Fibroblast of pulmonary artery (primary cell): ENCODE measurements at regions not wholly inside any gene's neighbourhood (a gene's known extent, or its start where the extent isn't known, plus 50 kb on each side); places are given as distances from the start of the nearest gene placed in this dataset.

Experiments used
- DNase-seq: peaks from one replicate; pipeline ENCODE4 v3.0.0-alpha.2; 2010; ENCODE audit warnings: low read depth
- H3K4me3 ChIP-seq: replicated peaks from 2 replicates; pipeline ENCODE4 v1.5.1; 2011; ENCODE audit warnings: low read depth, mild to moderate bottlenecking, control low read depth, low read length, moderate library complexity
- CTCF ChIP-seq: IDR thresholded peaks from 2 replicates; pipeline ENCODE4 v1.5.1; 2011; ENCODE audit warnings: mild to moderate bottlenecking, control low read depth, low read length, inconsistent platforms; ENCODE audit errors: missing control alignments

- no peak for DNase-seq
- TF ChIP-seq CTCF = no peak
- no peak overlapping the region for H3K4me3 ChIP-seq
These were observed 85.8 kb upstream of the DYRK2 start for GRCh38 chr12:67562513-67563287.

- no peak for TF ChIP-seq CTCF
- H3K4me3 ChIP-seq = no peak overlapping the region
- DNase-seq = no peak
These were observed 80.5 kb upstream of the DYRK2 start for GRCh38 chr12:67568055-67568454.

GRCh38 chr12:67572492-67572891 is 76.1 kb upstream of the DYRK2 start:
- no peak overlapping the region for H3K4me3 ChIP-seq
- no peak for TF ChIP-seq CTCF
- no peak for DNase-seq

- no peak overlapping the region for H3K4me3 ChIP-seq
- no peak for DNase-seq
- no peak for TF ChIP-seq CTCF
These were observed 75.0 kb upstream of the DYRK2 start for GRCh38 chr12:67573566-67573965.

GRCh38 chr12:67578976-67579661 is 69.4 kb upstream of the DYRK2 start:
- no peak for DNase-seq
- no peak for TF ChIP-seq CTCF
- H3K4me3 ChIP-seq = no peak overlapping the region

GRCh38 chr12:67579662-67580003 is 68.9 kb upstream of the DYRK2 start:
- no peak overlapping the region for H3K4me3 ChIP-seq
- no peak for DNase-seq
- TF ChIP-seq CTCF = no peak

GRCh38 chr12:67582238-67582834 is 66.2 kb upstream of the DYRK2 start:
- TF ChIP-seq CTCF = no peak
- no peak overlapping the region for H3K4me3 ChIP-seq
- no peak for DNase-seq
